WTC11 (cell line): ENCODE measurements at regions not wholly inside any gene's neighbourhood (a gene's known extent, or its start where the extent isn't known, plus 50 kb on each side); places are given as distances from the start of the nearest gene placed in this dataset.

ENCODE experiments used
- ATAC-seq: fragments of 200-7000 bp; cut with Tn5 transposase; 2 replicates; pipeline ENCODE4 v1.10.0; 2021; ENCODE audit warnings: mild to moderate bottlenecking, moderate library complexity
- CTCF ChIA-PET: fragments of 300-600 bp; sonication (Branson Sonifier 250); formaldehyde crosslinking; loops from one replicate; lab custom pipeline; 2021; ENCODE audit warnings: antibody characterized with exemption; lab: Charles Lee
- POLR2A ChIA-PET: fragments of 350-600 bp; sonication (Branson Sonifier 250); formaldehyde crosslinking; loops from one replicate; lab custom pipeline; 2021; ENCODE audit warnings: antibody characterized with exemption; lab: Charles Lee
- DNase-seq: peaks from one replicate; pipeline ENCODE4 v3.0.0; 2021; ENCODE audit warnings: low spot score
- H3K27ac Mint-ChIP-seq: 2 replicates; pipeline ENCODE4 v1.8.0; 2021; ENCODE audit warnings: mixed read lengths
- H3K27me3 Mint-ChIP-seq: 2 replicates; pipeline ENCODE4 v1.8.0; 2021; ENCODE audit warnings: low read depth, mild to moderate bottlenecking, moderate library complexity, mixed read lengths
- H3K36me3 Mint-ChIP-seq: 2 replicates; pipeline ENCODE4 v1.8.0; 2021; ENCODE audit warnings: mixed read lengths
- H3K4me1 Mint-ChIP-seq: 2 replicates; pipeline ENCODE4 v1.8.0; 2022; ENCODE audit warnings: mixed read lengths
- H3K4me3 Mint-ChIP-seq: 2 replicates; pipeline ENCODE4 v1.8.0; 2021; ENCODE audit warnings: mild to moderate bottlenecking, moderate library complexity, mixed read lengths
- H3K9me3 Mint-ChIP-seq: 2 replicates; pipeline ENCODE4 v1.8.0; 2021; ENCODE audit warnings: mixed read lengths
- FOXK1 ChIP-seq: sonication (generic); formaldehyde crosslinking; IDR thresholded peaks from 2 replicates; pipeline ENCODE4 v1.8.0; 2022; ENCODE audit warnings: mild to moderate bottlenecking, moderate library complexity, missing genetic modification reagents
- FOXP1 ChIP-seq: sonication (generic); formaldehyde crosslinking; IDR thresholded peaks from 2 replicates; pipeline ENCODE4 v1.8.0; 2022; ENCODE audit warnings: missing genetic modification reagents, mild to moderate bottlenecking, moderate library complexity, borderline replicate concordance
- GRHL2 ChIP-seq: fragments of 250-450 bp; sonication (Bioruptor Pico); IDR thresholded peaks from 2 replicates; pipeline ENCODE4 v1.8.0; 2022; ENCODE audit warnings: mild to moderate bottlenecking, moderate library complexity; ENCODE audit not compliant: insufficient replicate concordance, severe bottlenecking
- JUN ChIP-seq: sonication (generic); formaldehyde crosslinking; IDR thresholded peaks from 2 replicates; pipeline ENCODE4 v1.8.0; 2023; ENCODE audit warnings: mild to moderate bottlenecking, missing genetic modification reagents
- NR1H2 ChIP-seq: sonication (generic); formaldehyde crosslinking; IDR thresholded peaks from 2 replicates; pipeline ENCODE4 v1.9.0; 2021; ENCODE audit warnings: mild to moderate bottlenecking, moderate library complexity, missing genetic modification reagents
- NR2C2 ChIP-seq: sonication (generic); formaldehyde crosslinking; IDR thresholded peaks from 2 replicates; pipeline ENCODE4 v1.8.0; 2022; ENCODE audit warnings: mild to moderate bottlenecking, missing genetic modification reagents
- NR3C1 ChIP-seq: sonication (generic); formaldehyde crosslinking; conservative IDR thresholded peaks from 2 replicates; pipeline ENCODE4 v1.8.1; 2023; ENCODE audit warnings: low read depth, mild to moderate bottlenecking, missing genetic modification reagents
- OVOL2 ChIP-seq: fragments of 250-450 bp; sonication (Bioruptor Pico); IDR thresholded peaks from 2 replicates; pipeline ENCODE4 v1.9.0; 2021; ENCODE audit warnings: mild to moderate bottlenecking, borderline replicate concordance
- SMAD3 ChIP-seq: sonication (generic); formaldehyde crosslinking; IDR thresholded peaks from 2 replicates; pipeline ENCODE4 v1.8.0; 2022; ENCODE audit warnings: missing genetic modification reagents, mild to moderate bottlenecking, borderline replicate concordance
- SOX15 ChIP-seq: fragments of 250-450 bp; sonication (Bioruptor Pico); IDR thresholded peaks from 2 replicates; pipeline ENCODE4 v1.9.0; 2021; ENCODE audit warnings: mild to moderate bottlenecking
- TEAD4 ChIP-seq: sonication (generic); formaldehyde crosslinking; IDR thresholded peaks from 2 replicates; pipeline ENCODE4 v1.8.0; 2022; ENCODE audit warnings: mild to moderate bottlenecking, missing genetic modification reagents
- ZNF219 ChIP-seq: sonication (generic); formaldehyde crosslinking; IDR thresholded peaks from 2 replicates; pipeline ENCODE4 v1.8.0; 2023; ENCODE audit warnings: missing genetic modification reagents, mild to moderate bottlenecking, borderline replicate concordance
- ZNF232 ChIP-seq: sonication (generic); formaldehyde crosslinking; IDR thresholded peaks from 2 replicates; pipeline ENCODE4 v1.8.0; 2022; ENCODE audit warnings: mild to moderate bottlenecking, missing genetic modification reagents
- ZNF317 ChIP-seq: sonication (generic); formaldehyde crosslinking; IDR thresholded peaks from 2 replicates; pipeline ENCODE4 v1.8.1; 2023; ENCODE audit warnings: low read depth, mild to moderate bottlenecking, moderate library complexity, missing genetic modification reagents, borderline replicate concordance
- ZNF396 ChIP-seq: fragments of 250-450 bp; sonication (Bioruptor Pico); IDR thresholded peaks from 2 replicates; pipeline ENCODE4 v1.8.0; 2021; ENCODE audit warnings: mild to moderate bottlenecking, moderate library complexity, borderline replicate concordance
- ZNF416 ChIP-seq: fragments of 250-450 bp; sonication (Bioruptor Pico); IDR thresholded peaks from 2 replicates; pipeline ENCODE4 v1.9.0; 2021; ENCODE audit warnings: mild to moderate bottlenecking, inconsistent platforms
- TF ChIP-seq, protein P1 (sequence below): sonication (generic); formaldehyde crosslinking; IDR thresholded peaks from 2 replicates; pipeline ENCODE4 v1.8.1; 2022; ENCODE audit warnings: missing genetic modification reagents, borderline replicate concordance
- TF ChIP-seq, protein P2 (sequence below): sonication (generic); formaldehyde crosslinking; IDR thresholded peaks from 2 replicates; pipeline ENCODE4 v1.8.0; 2023; ENCODE audit warnings: missing genetic modification reagents, mild to moderate bottlenecking, borderline replicate concordance
- TF ChIP-seq, protein P3 (sequence below): sonication (generic); formaldehyde crosslinking; IDR thresholded peaks from 2 replicates; pipeline ENCODE4 v1.8.1; 2023; ENCODE audit warnings: mild to moderate bottlenecking, missing genetic modification reagents
- TF ChIP-seq, protein P4 (sequence below): sonication (generic); formaldehyde crosslinking; IDR thresholded peaks from 2 replicates; pipeline ENCODE4 v1.8.0; 2022; ENCODE audit warnings: mild to moderate bottlenecking, missing genetic modification reagents
- TF ChIP-seq, protein P5 (sequence below): sonication (generic); formaldehyde crosslinking; IDR thresholded peaks from 2 replicates; pipeline ENCODE4 v1.8.0; 2022; ENCODE audit warnings: mild to moderate bottlenecking, missing genetic modification reagents
- TF ChIP-seq, protein P6 (sequence below): sonication (generic); formaldehyde crosslinking; IDR thresholded peaks from 2 replicates; pipeline ENCODE4 v1.8.0; 2023; ENCODE audit warnings: mild to moderate bottlenecking, missing genetic modification reagents

DNA sequence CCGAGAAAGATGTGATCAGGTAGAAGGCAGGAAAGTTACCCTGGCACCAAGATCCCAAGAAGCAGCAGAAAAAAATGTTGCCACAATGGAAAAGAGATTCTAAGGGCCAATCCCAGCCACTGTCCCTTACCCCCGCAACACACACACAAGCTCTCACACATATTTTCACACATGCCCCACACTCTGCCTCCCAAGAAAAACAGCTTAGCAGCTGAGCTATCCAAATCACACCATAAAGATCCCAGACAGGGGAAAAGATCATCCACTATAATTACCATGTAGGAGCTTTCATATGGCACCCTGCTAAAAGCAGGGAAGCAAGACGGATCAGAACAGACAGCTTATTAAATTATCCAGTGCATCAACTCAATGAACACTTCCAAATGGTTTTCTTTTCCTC lies 143.4 kb downstream of the FAM114A2 start (continued):
- TF ChIP-seq FOXP1 (CRISPR knock-in tag) (no peak), ZNF396 (CRISPR knock-in tag) (no peak), NR1H2 (CRISPR knock-in tag) (no peak), ZNF317 (CRISPR knock-in tag) (no peak), NR3C1 (CRISPR knock-in tag) (no peak)
- TF ChIP-seq, protein P1, sequence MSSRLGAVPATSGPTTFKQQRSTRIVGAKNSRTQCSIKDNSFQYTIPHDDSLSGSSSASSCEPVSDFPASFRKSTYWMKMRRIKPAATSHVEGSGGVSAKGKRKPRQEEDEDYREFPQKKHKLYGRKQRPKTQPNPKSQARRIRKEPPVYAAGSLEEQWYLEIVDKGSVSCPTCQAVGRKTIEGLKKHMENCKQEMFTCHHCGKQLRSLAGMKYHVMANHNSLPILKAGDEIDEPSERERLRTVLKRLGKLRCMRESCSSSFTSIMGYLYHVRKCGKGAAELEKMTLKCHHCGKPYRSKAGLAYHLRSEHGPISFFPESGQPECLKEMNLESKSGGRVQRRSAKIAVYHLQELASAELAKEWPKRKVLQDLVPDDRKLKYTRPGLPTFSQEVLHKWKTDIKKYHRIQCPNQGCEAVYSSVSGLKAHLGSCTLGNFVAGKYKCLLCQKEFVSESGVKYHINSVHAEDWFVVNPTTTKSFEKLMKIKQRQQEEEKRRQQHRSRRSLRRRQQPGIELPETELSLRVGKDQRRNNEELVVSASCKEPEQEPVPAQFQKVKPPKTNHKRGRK (CRISPR knock-in tag) = no peak
- TF ChIP-seq, all 79 proteins: peak for 0

DNA sequence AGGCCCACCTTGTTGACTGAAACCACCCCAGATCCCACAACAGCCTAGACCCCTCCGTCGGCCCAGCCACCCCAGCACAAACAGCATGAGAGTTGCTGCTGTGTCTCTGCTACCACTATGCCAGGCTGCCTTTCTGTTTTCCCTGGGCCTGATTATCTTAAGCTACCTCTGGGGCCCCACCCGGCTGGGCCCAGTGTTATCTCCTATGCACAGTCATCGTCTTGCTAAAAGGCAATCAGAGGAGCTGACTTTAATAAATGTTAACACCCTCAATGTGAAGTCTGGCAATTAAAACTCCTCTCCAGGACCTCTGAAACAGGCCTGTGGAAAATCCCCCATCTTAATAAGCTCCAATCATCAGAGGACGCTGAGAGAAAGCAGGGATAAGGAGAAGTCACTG lies 144.9 kb downstream of the FAM114A2 start:
- ATAC-seq (no peak), DNase-seq (no peak)
- no peak overlapping the region for H3K27ac Mint-ChIP-seq
- TF ChIP-seq, protein P2, sequence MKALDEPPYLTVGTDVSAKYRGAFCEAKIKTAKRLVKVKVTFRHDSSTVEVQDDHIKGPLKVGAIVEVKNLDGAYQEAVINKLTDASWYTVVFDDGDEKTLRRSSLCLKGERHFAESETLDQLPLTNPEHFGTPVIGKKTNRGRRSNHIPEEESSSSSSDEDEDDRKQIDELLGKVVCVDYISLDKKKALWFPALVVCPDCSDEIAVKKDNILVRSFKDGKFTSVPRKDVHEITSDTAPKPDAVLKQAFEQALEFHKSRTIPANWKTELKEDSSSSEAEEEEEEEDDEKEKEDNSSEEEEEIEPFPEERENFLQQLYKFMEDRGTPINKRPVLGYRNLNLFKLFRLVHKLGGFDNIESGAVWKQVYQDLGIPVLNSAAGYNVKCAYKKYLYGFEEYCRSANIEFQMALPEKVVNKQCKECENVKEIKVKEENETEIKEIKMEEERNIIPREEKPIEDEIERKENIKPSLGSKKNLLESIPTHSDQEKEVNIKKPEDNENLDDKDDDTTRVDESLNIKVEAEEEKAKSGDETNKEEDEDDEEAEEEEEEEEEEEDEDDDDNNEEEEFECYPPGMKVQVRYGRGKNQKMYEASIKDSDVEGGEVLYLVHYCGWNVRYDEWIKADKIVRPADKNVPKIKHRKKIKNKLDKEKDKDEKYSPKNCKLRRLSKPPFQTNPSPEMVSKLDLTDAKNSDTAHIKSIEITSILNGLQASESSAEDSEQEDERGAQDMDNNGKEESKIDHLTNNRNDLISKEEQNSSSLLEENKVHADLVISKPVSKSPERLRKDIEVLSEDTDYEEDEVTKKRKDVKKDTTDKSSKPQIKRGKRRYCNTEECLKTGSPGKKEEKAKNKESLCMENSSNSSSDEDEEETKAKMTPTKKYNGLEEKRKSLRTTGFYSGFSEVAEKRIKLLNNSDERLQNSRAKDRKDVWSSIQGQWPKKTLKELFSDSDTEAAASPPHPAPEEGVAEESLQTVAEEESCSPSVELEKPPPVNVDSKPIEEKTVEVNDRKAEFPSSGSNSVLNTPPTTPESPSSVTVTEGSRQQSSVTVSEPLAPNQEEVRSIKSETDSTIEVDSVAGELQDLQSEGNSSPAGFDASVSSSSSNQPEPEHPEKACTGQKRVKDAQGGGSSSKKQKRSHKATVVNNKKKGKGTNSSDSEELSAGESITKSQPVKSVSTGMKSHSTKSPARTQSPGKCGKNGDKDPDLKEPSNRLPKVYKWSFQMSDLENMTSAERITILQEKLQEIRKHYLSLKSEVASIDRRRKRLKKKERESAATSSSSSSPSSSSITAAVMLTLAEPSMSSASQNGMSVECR (CRISPR knock-in tag) = no peak
- TF ChIP-seq, protein P3, sequence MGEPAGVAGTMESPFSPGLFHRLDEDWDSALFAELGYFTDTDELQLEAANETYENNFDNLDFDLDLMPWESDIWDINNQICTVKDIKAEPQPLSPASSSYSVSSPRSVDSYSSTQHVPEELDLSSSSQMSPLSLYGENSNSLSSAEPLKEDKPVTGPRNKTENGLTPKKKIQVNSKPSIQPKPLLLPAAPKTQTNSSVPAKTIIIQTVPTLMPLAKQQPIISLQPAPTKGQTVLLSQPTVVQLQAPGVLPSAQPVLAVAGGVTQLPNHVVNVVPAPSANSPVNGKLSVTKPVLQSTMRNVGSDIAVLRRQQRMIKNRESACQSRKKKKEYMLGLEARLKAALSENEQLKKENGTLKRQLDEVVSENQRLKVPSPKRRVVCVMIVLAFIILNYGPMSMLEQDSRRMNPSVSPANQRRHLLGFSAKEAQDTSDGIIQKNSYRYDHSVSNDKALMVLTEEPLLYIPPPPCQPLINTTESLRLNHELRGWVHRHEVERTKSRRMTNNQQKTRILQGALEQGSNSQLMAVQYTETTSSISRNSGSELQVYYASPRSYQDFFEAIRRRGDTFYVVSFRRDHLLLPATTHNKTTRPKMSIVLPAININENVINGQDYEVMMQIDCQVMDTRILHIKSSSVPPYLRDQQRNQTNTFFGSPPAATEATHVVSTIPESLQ (CRISPR knock-in tag) = no peak
- TF ChIP-seq FOXK1 (CRISPR knock-in tag) (no peak), GRHL2 (no peak), NR2C2 (CRISPR knock-in tag) (no peak), TEAD4 (no peak)
- TF ChIP-seq, protein P4, sequence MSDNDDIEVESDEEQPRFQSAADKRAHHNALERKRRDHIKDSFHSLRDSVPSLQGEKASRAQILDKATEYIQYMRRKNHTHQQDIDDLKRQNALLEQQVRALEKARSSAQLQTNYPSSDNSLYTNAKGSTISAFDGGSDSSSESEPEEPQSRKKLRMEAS (CRISPR knock-in tag) = no peak
- H3K4me1 Mint-ChIP-seq = no peaks in the 10 kb centered on the region
- H3K27me3 Mint-ChIP-seq = no peaks in the 10 kb centered on the region; the same call in 1 of the 2 replicates
- H3K36me3 Mint-ChIP-seq = no peaks in the 10 kb centered on the region
- H3K4me3 Mint-ChIP-seq = no peak overlapping the region
- no peaks in the 10 kb centered on the region for H3K9me3 Mint-ChIP-seq
- ChIA-PET POLR2A (no interaction called here), CTCF (no interaction called here)

DNA sequence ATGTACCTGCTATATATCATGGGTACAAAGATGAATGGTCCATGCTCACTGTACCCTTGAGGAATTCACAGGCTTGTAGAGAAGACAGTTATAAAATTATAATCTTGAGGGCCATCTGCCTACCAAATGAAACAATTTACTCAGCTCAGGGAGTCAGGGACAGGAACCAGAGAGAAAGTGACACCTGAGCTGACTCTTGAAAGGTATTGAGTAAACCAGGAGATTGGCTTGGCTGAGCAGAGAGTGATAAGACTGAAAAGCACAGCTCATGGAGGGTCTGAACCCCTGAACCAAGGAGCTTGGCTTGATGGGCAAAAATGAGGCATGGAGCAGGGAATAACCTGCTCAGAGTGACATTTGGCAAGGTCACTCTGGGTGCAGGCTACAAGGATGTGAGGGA lies 147.3 kb downstream of the FAM114A2 start:
- Mint-ChIP-seq H3K36me3 (no peaks in the 10 kb centered on the region), H3K27ac (no peak overlapping the region), H3K9me3 (no peaks in the 10 kb centered on the region), H3K27me3 (no peaks in the 10 kb centered on the region), H3K4me1 (no peaks in the 10 kb centered on the region), H3K4me3 (no peak overlapping the region)
- POLR2A ChIA-PET = no interaction called here
- ATAC-seq (no peak), DNase-seq (no peak)
- CTCF ChIA-PET = no interaction called here
- TF ChIP-seq, protein P5, sequence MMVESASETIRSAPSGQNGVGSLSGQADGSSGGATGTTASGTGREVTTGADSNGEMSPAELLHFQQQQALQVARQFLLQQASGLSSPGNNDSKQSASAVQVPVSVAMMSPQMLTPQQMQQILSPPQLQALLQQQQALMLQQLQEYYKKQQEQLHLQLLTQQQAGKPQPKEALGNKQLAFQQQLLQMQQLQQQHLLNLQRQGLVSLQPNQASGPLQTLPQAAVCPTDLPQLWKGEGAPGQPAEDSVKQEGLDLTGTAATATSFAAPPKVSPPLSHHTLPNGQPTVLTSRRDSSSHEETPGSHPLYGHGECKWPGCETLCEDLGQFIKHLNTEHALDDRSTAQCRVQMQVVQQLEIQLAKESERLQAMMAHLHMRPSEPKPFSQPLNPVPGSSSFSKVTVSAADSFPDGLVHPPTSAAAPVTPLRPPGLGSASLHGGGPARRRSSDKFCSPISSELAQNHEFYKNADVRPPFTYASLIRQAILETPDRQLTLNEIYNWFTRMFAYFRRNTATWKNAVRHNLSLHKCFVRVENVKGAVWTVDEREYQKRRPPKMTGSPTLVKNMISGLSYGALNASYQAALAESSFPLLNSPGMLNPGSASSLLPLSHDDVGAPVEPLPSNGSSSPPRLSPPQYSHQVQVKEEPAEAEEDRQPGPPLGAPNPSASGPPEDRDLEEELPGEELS (CRISPR knock-in tag) = no peak
- TF ChIP-seq JUN = no peak
- TF ChIP-seq, protein P4 (CRISPR knock-in tag) = no peak
- TF ChIP-seq OVOL2 (CRISPR knock-in tag) = no peak
- no peak for TF ChIP-seq ZNF232 (CRISPR knock-in tag)
- no peak for TF ChIP-seq SOX15 (CRISPR knock-in tag)
- no peak for TF ChIP-seq SMAD3
- TF ChIP-seq ZNF219 = no peak
- TF ChIP-seq, protein P6, sequence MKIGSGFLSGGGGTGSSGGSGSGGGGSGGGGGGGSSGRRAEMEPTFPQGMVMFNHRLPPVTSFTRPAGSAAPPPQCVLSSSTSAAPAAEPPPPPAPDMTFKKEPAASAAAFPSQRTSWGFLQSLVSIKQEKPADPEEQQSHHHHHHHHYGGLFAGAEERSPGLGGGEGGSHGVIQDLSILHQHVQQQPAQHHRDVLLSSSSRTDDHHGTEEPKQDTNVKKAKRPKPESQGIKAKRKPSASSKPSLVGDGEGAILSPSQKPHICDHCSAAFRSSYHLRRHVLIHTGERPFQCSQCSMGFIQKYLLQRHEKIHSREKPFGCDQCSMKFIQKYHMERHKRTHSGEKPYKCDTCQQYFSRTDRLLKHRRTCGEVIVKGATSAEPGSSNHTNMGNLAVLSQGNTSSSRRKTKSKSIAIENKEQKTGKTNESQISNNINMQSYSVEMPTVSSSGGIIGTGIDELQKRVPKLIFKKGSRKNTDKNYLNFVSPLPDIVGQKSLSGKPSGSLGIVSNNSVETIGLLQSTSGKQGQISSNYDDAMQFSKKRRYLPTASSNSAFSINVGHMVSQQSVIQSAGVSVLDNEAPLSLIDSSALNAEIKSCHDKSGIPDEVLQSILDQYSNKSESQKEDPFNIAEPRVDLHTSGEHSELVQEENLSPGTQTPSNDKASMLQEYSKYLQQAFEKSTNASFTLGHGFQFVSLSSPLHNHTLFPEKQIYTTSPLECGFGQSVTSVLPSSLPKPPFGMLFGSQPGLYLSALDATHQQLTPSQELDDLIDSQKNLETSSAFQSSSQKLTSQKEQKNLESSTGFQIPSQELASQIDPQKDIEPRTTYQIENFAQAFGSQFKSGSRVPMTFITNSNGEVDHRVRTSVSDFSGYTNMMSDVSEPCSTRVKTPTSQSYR (CRISPR knock-in tag) = no peak
- TF ChIP-seq ZNF416 (CRISPR knock-in tag) = no peak
